Nephron progenitor cell (in vitro differentiated cells): ENCODE measurements at regions not wholly inside any gene's neighbourhood (a gene's known extent, or its start where the extent isn't known, plus 50 kb on each side); places are given as distances from the start of the nearest gene placed in this dataset.

Experiments used
- DNase-seq: peaks from one replicate; pipeline ENCODE4 v3.0.0; 2021
- H3K27ac Mint-ChIP-seq: 2 replicates; pipeline ENCODE4 v1.8.0; 2021; ENCODE audit warnings: mild to moderate bottlenecking, moderate library complexity, mixed read lengths
- H3K27me3 Mint-ChIP-seq: 2 replicates; pipeline ENCODE4 v1.8.0; 2021; ENCODE audit warnings: mild to moderate bottlenecking, low read depth, mixed read lengths; ENCODE audit not compliant: poor library complexity
- H3K36me3 Mint-ChIP-seq: 2 replicates; pipeline ENCODE4 v1.8.0; 2021; ENCODE audit warnings: low read depth, mixed read lengths
- H3K4me1 Mint-ChIP-seq: 2 replicates; pipeline ENCODE4 v1.8.0; 2021; ENCODE audit warnings: mixed read lengths
- H3K4me3 Mint-ChIP-seq: 2 replicates; pipeline ENCODE4 v1.8.0; 2021; ENCODE audit warnings: mild to moderate bottlenecking, moderate library complexity, mixed read lengths
- H3K9me3 Mint-ChIP-seq: 2 replicates; pipeline ENCODE4 v1.8.0; 2021; ENCODE audit warnings: mild to moderate bottlenecking, moderate library complexity, mixed read lengths
- CTCF ChIP-seq: fragments of 200-600 bp; sonication (generic); IDR thresholded peaks from 2 replicates; pipeline ENCODE4 v1.5.0; 2021; ENCODE audit warnings: antibody characterized with exemption

GRCh38 chr17:33889040-33889439, 366.0 kb upstream of the CCL2 start:
- no peaks in the 10 kb centered on the region for H3K36me3 Mint-ChIP-seq
- TF ChIP-seq CTCF, result no peak
- H3K4me3 Mint-ChIP-seq, result no peak overlapping the region
- H3K9me3 Mint-ChIP-seq, result no peaks in the 10 kb centered on the region
- no peak for DNase-seq
- H3K27ac Mint-ChIP-seq, result no peak overlapping the region
- H3K27me3 Mint-ChIP-seq, result peaks cover 8% of the 10 kb centered on the region
- peaks cover 10% of the 10 kb centered on the region for H3K4me1 Mint-ChIP-seq

GRCh38 chr17:33889766-33890165, 365.3 kb upstream of the CCL2 start:
- no peaks in the 10 kb centered on the region for H3K36me3 Mint-ChIP-seq
- H3K27ac Mint-ChIP-seq, result no peak overlapping the region
- no peak for TF ChIP-seq CTCF
- no peak overlapping the region for H3K4me3 Mint-ChIP-seq
- H3K4me1 Mint-ChIP-seq, result peaks cover 10% of the 10 kb centered on the region
- H3K27me3 Mint-ChIP-seq, result peaks cover 8% of the 10 kb centered on the region
- H3K9me3 Mint-ChIP-seq, result no peaks in the 10 kb centered on the region
- DNase-seq, result no peak

GRCh38 chr17:33892717-33893591, 362.1 kb upstream of the CCL2 start:
- H3K36me3 Mint-ChIP-seq, result no peaks in the 10 kb centered on the region
- no peak for TF ChIP-seq CTCF
- no peak for DNase-seq
- no peaks in the 10 kb centered on the region for H3K9me3 Mint-ChIP-seq
- peak overlapping the region; percentile 29 for H3K27ac Mint-ChIP-seq
- H3K4me3 Mint-ChIP-seq, result no peak overlapping the region
- H3K27me3 Mint-ChIP-seq, result peaks cover 10% of the 10 kb centered on the region
- H3K4me1 Mint-ChIP-seq, result peaks cover 10% of the 10 kb centered on the region

GRCh38 chr17:33895491-33895890, 359.6 kb upstream of the CCL2 start:
- no peak for TF ChIP-seq CTCF
- H3K27me3 Mint-ChIP-seq, result peaks cover 8% of the 10 kb centered on the region
- no peak overlapping the region for H3K27ac Mint-ChIP-seq
- no peak overlapping the region for H3K4me3 Mint-ChIP-seq
- no peak for DNase-seq
- no peaks in the 10 kb centered on the region for H3K36me3 Mint-ChIP-seq
- H3K9me3 Mint-ChIP-seq, result no peaks in the 10 kb centered on the region
- H3K4me1 Mint-ChIP-seq, result peaks cover 28% of the 10 kb centered on the region

- H3K9me3 Mint-ChIP-seq, result no peaks in the 10 kb centered on the region
- no peak overlapping the region for H3K4me3 Mint-ChIP-seq
- H3K27ac Mint-ChIP-seq, result no peak overlapping the region
- no peak for DNase-seq
- no peak for TF ChIP-seq CTCF
- no peaks in the 10 kb centered on the region for H3K36me3 Mint-ChIP-seq
- H3K4me1 Mint-ChIP-seq, result peaks cover 31% of the 10 kb centered on the region
- peaks cover 11% of the 10 kb centered on the region for H3K27me3 Mint-ChIP-seq
Observed at GRCh38 chr17:33896263-33896662, 358.8 kb upstream of the CCL2 start.

GRCh38 chr17:33901085-33901484, 354.0 kb upstream of the CCL2 start:
- TF ChIP-seq CTCF, result no peak
- no peaks in the 10 kb centered on the region for H3K9me3 Mint-ChIP-seq
- no peak for DNase-seq
- no peak overlapping the region for H3K4me3 Mint-ChIP-seq
- peaks cover 49% of the 10 kb centered on the region for H3K4me1 Mint-ChIP-seq
- H3K36me3 Mint-ChIP-seq, result no peaks in the 10 kb centered on the region
- H3K27me3 Mint-ChIP-seq, result peaks cover 4% of the 10 kb centered on the region
- H3K27ac Mint-ChIP-seq, result peak overlapping the region; percentile 6
